OCI-LY1 (cell line): ENCODE measurements at regions not wholly inside any gene's neighbourhood (a gene's known extent, or its start where the extent isn't known, plus 50 kb on each side); places are given as distances from the start of the nearest gene placed in this dataset.

Experiments used
- H2AFZ ChIP-seq: fragments of 200-600 bp; sonication (generic), shearing (Covaris generic); 2 replicates; pipeline ENCODE4 v1.6.0; 2014; ENCODE audit warnings: antibody characterized with exemption, mild to moderate bottlenecking, low read length
- H3F3A ChIP-seq: fragments of 200-600 bp; sonication (generic), shearing (Covaris generic); 2 replicates; pipeline ENCODE4 v1.6.0; 2014; ENCODE audit warnings: mild to moderate bottlenecking, antibody characterized with exemption, low read length, moderate library complexity; ENCODE audit not compliant: insufficient read depth
- H3K27ac ChIP-seq: fragments of 200-600 bp; sonication (generic); 2 replicates; pipeline ENCODE4 v1.5.1; 2014; ENCODE audit warnings: low read length, mixed run types, mild to moderate bottlenecking, low read depth; ENCODE audit not compliant: poor library complexity, severe bottlenecking
- H3K27me3 ChIP-seq: fragments of 200-600 bp; sonication (generic); 2 replicates; pipeline ENCODE4 v1.6.0; 2014; ENCODE audit warnings: antibody characterized with exemption, mild to moderate bottlenecking, low read length, moderate library complexity; ENCODE audit not compliant: insufficient read depth
- H3K36me3 ChIP-seq: fragments of 200-600 bp; sonication (generic); 2 replicates; pipeline ENCODE4 v1.6.1; 2014; ENCODE audit warnings: mild to moderate bottlenecking, antibody characterized with exemption, low read length, moderate library complexity, mixed read lengths; ENCODE audit not compliant: insufficient read depth
- H3K4me1 ChIP-seq: fragments of 200-600 bp; sonication (generic); 2 replicates; pipeline ENCODE4 v1.5.1; 2014; ENCODE audit warnings: mild to moderate bottlenecking, low read length, moderate library complexity; ENCODE audit not compliant: insufficient read depth, severe bottlenecking
- H3K4me2 ChIP-seq: fragments of 200-600 bp; sonication (generic), shearing (Covaris generic); 2 replicates; pipeline ENCODE4 v1.6.1; 2014; ENCODE audit warnings: low read length
- H3K4me3 ChIP-seq: fragments of 200-600 bp; sonication (generic); 2 replicates; pipeline ENCODE4 v1.5.1; 2014; ENCODE audit warnings: low read length, low read depth, mild to moderate bottlenecking, mixed read lengths; ENCODE audit not compliant: poor library complexity, severe bottlenecking
- H3K79me2 ChIP-seq: fragments of 200-600 bp; shearing (Covaris generic); 2 replicates; pipeline ENCODE4 v1.6.1; 2016; ENCODE audit warnings: mixed run types, low read length, mixed read lengths; ENCODE audit not compliant: insufficient read depth
- H3K9ac ChIP-seq: fragments of 200-600 bp; sonication (generic), shearing (Covaris generic); 2 replicates; pipeline ENCODE4 v1.6.1; 2014; ENCODE audit warnings: mild to moderate bottlenecking, low read length, mixed read lengths
- H3K9me2 ChIP-seq: fragments of 200-600 bp; sonication (generic), shearing (Covaris generic); 2 replicates; pipeline ENCODE4 v1.6.1; 2014; ENCODE audit warnings: low read depth, mild to moderate bottlenecking, low read length, mixed read lengths
- H3K9me3 ChIP-seq: fragments of 200-600 bp; shearing (Covaris generic); 2 replicates; pipeline ENCODE4 v1.6.1; 2014; ENCODE audit warnings: low read length, mixed read lengths
- H4K20me1 ChIP-seq: fragments of 200-600 bp; sonication (generic), shearing (Covaris generic); 2 replicates; pipeline ENCODE4 v1.6.0; 2016; ENCODE audit warnings: mild to moderate bottlenecking, low read length; ENCODE audit not compliant: insufficient read depth
- CTCF ChIP-seq: fragments of 200-600 bp; sonication (generic), shearing (Covaris generic); IDR thresholded peaks from 2 replicates; pipeline ENCODE4 v1.5.1; 2017; ENCODE audit warnings: mild to moderate bottlenecking, antibody characterized with exemption, low read length, moderate library complexity, mixed read lengths
- EZH2 ChIP-seq: fragments of 200-600 bp; sonication (generic), shearing (Covaris generic); IDR thresholded peaks from 2 replicates; pipeline ENCODE4 v1.8.0; 2017; ENCODE audit warnings: borderline replicate concordance, mixed run types, mild to moderate bottlenecking, antibody characterized with exemption, low read length, moderate library complexity, mixed read lengths

DNA sequence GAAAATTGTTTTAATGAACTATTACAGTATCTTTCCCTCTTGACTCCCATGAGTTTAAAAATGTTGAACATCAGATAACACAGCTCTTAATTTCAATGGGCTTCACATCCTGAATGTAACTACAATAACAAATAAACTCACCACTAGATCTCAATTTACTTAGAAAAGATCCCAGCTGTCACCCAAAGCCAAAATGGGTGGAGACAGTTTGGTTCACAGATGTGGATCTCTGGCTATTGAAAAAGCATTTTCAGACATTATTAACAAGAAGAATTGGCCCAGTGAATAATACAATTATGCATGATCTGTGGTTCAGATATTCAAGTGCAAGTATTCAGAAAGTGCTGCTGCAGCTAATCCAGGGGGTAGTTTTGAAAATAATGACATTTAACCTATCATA, 184.7 kb upstream of the RALGAPA2 start:
- no peak overlapping the region for H3K9ac ChIP-seq

GRCh38 chr20:20896606-20897005, 184.2 kb upstream of the RALGAPA2 start:
- no peaks in the 10 kb centered on the region for H3K79me2 ChIP-seq
- no peaks in the 10 kb centered on the region for H3K27me3 ChIP-seq
- no peak overlapping the region for H2AFZ ChIP-seq
- H4K20me1 ChIP-seq, result no peaks in the 10 kb centered on the region
- TF ChIP-seq EZH2, result no peak
- H3K4me2 ChIP-seq, result no peak overlapping the region
- H3K9me3 ChIP-seq, result no peaks in the 10 kb centered on the region
- H3K4me3 ChIP-seq, result no peak overlapping the region
- H3K4me1 ChIP-seq, result no peaks in the 10 kb centered on the region
- H3F3A ChIP-seq, result no peaks in the 10 kb centered on the region
- H3K9ac ChIP-seq, result no peak overlapping the region
- H3K9me2 ChIP-seq, result no peaks in the 10 kb centered on the region
- H3K27ac ChIP-seq, result no peak overlapping the region
- no peaks in the 10 kb centered on the region for H3K36me3 ChIP-seq

More for the DNA sequence above, 184.7 kb upstream of the RALGAPA2 start:
- Histone ChIP-seq H2AFZ (no peak overlapping the region), H3K9me3 (no peaks in the 10 kb centered on the region), H3K36me3 (no peaks in the 10 kb centered on the region), H3K4me1 (no peaks in the 10 kb centered on the region), H3K9me2 (no peaks in the 10 kb centered on the region), H4K20me1 (no peaks in the 10 kb centered on the region), H3K4me3 (no peak overlapping the region), H3K27ac (no peak overlapping the region), H3K27me3 (no peaks in the 10 kb centered on the region), H3F3A (no peaks in the 10 kb centered on the region), H3K79me2 (no peaks in the 10 kb centered on the region), H3K4me2 (no peak overlapping the region)
- TF ChIP-seq CTCF (no peak), EZH2 (no peak)

GRCh38 chr20:20895537-20895936, 183.1 kb upstream of the RALGAPA2 start:
- Histone ChIP-seq H3K9me2 (no peaks in the 10 kb centered on the region), H3K4me3 (no peak overlapping the region), H3K27me3 (no peaks in the 10 kb centered on the region), H3K27ac (no peak overlapping the region), H4K20me1 (no peaks in the 10 kb centered on the region), H3K4me1 (no peaks in the 10 kb centered on the region), H3K4me2 (no peak overlapping the region), H3K9ac (no peak overlapping the region), H2AFZ (no peak overlapping the region), H3F3A (no peaks in the 10 kb centered on the region), H3K79me2 (no peaks in the 10 kb centered on the region), H3K36me3 (no peaks in the 10 kb centered on the region), H3K9me3 (no peaks in the 10 kb centered on the region)
- TF ChIP-seq CTCF (no peak), EZH2 (no peak)

DNA sequence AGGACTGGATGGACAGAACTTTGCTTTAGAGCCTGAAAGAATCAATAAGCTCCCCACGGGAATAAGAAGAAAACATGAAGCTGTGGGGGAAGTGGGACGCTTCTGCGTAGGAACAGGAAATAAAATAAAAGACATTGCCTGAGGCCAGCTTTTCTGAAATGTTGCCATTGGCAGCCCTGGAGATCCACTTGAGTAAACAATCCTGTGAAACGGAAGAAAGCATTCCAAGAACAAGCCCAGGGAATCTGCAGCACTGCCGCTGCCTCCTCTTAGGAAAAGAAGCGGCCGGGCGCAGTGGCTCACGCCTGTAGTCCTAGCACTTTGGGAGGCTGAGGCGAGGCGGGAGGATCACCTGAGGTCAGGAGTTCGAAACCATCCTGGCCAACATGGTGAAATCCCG, 182.3 kb upstream of the RALGAPA2 start:
- Histone ChIP-seq H3F3A (no peaks in the 10 kb centered on the region), H3K4me2 (no peak overlapping the region), H3K27ac (no peak overlapping the region), H3K4me3 (no peak overlapping the region), H3K79me2 (no peaks in the 10 kb centered on the region), H4K20me1 (no peaks in the 10 kb centered on the region), H3K9me2 (no peaks in the 10 kb centered on the region), H3K27me3 (no peaks in the 10 kb centered on the region), H3K36me3 (no peaks in the 10 kb centered on the region), H2AFZ (no peak overlapping the region), H3K9me3 (no peaks in the 10 kb centered on the region), H3K9ac (no peak overlapping the region), H3K4me1 (no peaks in the 10 kb centered on the region)
- TF ChIP-seq EZH2 (no peak), CTCF (no peak)
